GM04504 (cell line): ENCODE measurements at regions not wholly inside any gene's neighbourhood (a gene's known extent, or its start where the extent isn't known, plus 50 kb on each side); places are given as distances from the start of the nearest gene placed in this dataset.
"Not testable (repeated sequence)": the region's sequence is repeated elsewhere in the genome, so short reads cannot be mapped to it uniquely, and the experiment has no call there.

Source experiments
- DNase-seq: peaks from one replicate; pipeline ENCODE4 v3.0.0-alpha.2; 2012; ENCODE audit warnings: low read depth

DNA sequence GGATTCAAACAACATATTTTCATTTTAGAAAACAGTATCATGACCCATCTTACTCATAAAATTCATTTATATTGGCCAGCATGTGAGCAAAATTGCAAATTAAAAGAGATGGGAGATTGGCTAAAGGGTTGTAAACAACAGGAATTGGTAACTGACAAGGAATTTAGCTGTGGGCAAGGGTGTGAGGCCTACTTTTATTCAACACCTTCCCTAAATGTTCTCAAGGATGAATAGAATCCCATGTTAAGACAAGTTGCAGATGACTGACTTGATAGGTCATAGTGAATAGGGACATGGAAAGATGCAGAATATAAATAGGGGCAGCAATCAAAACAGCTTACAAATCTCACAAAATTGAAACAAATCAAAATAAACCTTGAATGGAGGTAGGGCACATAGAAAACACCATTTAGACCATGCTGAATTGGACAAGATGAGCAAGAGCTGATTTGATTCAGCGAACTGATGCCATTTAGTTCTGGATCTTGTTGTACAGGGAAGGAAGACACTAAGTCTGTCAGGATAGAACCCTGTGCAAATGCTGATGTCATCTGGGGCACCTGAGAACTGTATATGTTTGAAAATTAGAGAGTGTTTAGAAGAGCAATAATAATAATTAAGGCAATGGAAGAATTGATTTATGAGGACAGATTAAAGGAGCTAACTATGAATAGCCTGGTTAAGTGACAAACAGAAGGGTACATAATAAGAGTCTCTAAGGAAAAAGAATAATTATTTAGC is 509.7 kb downstream of the ZEB2 start:
- no peak for DNase-seq

DNA sequence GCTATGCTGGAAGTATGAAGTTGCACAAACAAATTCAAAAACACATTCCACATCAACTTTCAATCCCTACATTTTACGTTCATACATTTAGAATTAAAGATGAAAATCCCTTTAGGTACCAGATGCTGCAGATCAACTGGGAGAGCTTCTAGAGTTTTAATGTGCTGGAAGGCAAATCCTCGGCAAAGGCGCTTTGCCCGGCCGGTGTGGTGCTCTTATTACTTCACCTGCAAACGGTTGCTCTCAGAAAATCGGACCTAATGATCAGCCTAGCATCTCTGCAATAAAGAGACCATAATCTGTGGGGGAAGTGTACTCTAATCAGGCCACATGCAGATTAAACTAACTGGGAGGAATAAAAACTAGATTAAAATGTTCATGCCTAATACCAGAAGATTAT is 513.8 kb downstream of the ZEB2 start:
- DNase-seq = no peak

- no peak for DNase-seq
These were observed 515.2 kb downstream of the ZEB2 start for GRCh38 chr2:144004742-144005141.

DNA sequence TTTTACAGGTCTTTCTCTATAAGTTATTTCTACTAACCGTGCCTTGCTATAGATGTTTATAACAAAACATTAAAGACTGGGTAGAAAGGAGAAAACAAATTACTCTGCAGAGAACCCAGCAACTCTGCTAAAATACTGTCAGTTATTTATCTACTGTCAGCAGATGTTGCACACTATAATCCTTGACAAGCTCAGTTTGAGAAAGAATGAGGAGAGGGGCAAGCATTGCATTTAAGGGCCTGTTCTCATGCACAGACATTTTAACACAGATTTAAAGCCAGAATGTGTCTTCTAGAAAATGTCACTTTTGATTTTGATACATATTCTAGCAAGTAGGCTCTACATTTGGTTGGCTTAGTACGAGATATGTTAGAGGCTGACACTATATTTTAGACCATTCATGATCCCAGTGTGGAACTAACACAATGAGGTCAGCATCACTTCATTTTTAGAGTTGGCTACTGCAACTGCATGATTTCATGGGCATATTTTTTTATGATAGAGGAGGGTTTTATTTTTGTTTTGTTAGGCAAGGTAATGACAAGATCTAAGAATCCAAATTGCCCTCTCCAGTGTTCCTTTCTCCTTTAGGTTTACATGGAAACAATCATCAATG is 516.4 kb downstream of the ZEB2 start:
- no peak for DNase-seq

DNA sequence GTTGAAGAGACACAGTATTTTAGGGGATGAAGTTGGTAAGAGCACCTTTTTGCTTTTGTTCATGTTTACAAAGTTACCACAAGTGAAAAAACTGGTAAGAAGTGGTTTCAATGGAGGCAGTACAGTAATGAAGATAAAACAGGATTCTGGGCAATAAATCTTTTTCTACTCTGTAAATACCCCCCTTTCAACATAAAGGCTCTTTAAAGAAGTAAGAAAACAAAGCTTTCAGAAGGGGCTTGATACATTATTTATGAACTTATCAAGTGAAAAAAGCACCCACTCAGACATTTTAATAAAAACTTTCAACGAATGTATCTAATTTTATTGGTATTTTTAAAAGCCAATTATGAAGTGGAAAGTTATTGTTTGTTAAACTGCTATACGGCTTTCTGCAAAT is 522.9 kb downstream of the ZEB2 start:
- DNase-seq = no peak

DNA sequence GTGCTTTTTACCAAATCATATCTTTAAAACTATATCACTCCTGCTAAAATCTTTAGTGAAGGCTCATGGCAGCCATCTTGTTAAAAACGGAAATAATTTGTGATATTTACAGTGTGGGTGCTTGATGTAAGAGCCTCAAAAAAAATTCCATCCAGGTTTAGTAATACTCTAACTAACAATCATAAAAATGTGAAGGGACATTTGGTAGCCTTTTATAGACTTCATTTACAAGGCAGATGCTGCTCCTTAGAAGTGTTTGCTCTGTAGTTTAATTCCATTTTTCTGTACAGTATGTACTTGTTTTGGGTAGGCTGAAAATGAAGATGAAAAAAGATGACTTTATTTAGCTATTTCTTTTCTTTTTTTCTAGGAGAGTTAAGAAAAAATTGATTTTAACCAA is 525.0 kb downstream of the ZEB2 start:
- DNase-seq = no peak

- not testable (repeated sequence) for DNase-seq
These were observed 528.3 kb downstream of the ZEB2 start for GRCh38 chr2:143991596-143991995.

GRCh38 chr2:143988082-143988481 is 531.8 kb downstream of the ZEB2 start:
- no peak for DNase-seq

- DNase-seq = no peak
These were observed 538.5 kb downstream of the ZEB2 start for GRCh38 chr2:143981428-143981827.

DNA sequence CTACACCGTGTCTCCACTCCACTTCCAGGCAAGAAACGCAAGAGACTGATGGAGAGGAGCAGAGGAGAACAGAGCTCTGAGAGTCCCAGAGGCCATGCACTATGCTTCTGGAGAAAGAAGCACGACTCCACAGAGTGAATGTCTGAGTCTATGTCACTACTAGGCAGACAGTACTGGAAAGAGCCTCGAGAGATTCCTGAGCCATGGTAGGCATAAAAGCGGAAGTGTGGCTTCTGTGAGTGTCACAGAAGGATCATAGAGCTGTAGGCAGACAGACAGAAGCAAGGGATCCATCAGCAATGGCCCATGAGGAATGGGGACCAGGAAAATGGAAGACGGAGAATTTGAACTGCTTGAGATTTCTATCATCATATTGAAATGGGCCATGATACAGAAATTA is 542.6 kb downstream of the ZEB2 start:
- DNase-seq = no peak

DNA sequence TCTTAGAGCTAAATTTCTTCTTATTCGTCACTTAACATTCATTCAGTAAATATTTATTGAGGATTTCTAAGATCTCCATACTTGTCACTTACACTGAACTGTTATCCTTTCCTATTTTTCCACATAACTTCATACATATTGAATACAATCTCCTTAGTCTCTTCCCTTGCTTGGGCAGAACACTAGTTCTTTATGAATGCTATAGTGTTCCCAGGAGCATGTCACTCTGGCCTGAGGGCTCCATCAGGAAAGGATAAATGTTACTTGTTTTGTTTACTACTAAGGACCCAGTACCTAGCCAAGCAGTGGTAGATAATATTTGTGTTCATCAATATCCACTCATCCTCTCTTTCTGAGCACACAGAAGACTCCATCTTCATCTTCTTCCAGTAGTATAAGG is 544.7 kb downstream of the ZEB2 start:
- no peak for DNase-seq

DNA sequence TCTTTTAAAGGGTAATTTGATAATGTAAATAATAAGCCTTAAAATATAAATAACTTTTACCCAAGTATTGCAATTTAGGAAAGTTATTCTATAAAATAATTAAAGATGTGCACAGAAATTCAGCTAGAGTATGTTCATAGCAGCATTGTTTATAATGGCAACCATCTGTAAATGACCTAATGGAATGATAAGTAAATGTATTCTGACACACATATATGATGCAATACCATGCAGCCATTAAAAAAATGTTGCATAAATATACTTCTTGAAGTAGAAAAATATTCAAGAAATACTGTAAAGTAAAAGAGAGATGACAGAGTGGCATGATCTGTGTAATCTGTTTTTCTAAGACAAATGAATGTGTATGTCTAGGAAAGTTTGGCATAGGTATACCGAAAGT is 545.7 kb downstream of the ZEB2 start:
- no peak for DNase-seq

GRCh38 chr2:143968860-143969259 is 551.1 kb downstream of the ZEB2 start:
- DNase-seq = no peak

DNA sequence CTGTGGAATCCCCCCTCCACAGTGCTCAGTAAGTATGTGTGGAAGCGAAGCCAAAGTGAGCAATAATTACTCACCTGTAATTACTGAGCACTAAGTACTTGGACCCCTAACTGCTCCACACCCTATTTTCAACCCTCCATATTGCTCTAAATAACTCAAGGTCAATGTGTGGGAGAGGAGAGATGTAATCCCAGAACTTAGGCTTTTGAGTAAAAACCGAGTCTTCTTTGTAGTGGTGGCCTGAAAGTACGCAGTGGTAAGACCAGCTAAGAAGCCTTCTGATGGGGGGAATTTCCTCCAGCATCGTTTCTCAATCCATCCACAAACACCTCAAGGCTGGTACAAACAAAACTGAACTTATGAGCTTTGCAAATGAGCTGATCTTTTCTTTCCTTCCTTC is 551.6 kb downstream of the ZEB2 start:
- DNase-seq = no peak

- DNase-seq = no peak
These were observed 554.3 kb downstream of the ZEB2 start for GRCh38 chr2:143965493-143966164.

- DNase-seq = no peak
These were observed 555.0 kb downstream of the ZEB2 start for GRCh38 chr2:143964891-143965290.

DNA sequence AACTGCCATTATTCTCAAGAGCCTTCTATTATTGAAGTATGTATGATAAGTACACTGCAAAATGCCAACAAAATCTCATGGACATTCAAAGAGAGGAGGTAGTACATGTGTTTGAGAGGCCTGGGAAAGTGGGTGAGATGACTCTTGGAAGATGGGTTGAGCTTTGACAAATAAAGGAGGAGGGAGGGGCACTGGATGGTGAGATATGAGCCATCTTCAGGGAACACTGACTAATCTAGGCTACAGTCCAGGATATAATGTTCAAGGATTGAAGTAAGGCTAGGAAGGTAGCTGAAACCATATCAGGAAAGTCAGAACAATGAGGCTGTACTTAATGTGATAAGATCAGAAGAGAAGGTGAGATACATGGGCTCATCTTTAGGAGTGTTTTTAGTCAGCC is 559.7 kb downstream of the ZEB2 start:
- no peak for DNase-seq

- DNase-seq = no peak
These were observed 562.6 kb downstream of the ZEB2 start for GRCh38 chr2:143957321-143957720.

DNA sequence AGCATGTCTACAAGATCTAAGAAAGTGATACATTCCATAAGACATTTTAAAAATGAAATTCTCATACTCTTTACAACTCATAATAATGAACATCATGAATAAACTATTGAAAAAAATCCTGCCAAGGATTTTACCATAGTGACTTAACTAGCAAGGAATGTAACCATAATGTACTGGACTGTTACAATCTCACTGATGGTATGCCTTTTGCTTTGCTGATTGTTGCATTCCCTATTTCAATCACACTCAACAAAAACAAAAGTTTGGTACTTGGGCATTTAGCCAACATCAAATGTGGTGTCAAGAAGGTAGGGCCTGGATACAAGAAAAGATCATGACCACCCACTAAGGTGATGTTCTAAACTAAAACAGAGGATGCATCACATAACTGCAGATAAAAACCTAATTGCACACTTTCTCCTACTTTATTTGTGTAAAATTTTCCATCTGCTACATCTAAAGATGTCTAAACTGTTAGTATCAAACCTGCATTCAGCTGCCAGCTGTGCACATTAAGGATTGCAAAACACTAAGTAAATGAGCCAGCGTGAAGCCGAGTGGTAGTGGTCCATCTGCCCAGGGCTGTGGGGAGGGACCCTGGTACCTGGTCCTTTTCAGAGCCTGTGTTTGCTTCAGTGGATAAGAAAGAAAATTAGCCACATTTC is 564.4 kb downstream of the ZEB2 start:
- DNase-seq = no peak

- no peak for DNase-seq
These were observed 565.1 kb downstream of the ZEB2 start for GRCh38 chr2:143954844-143955243.

DNA sequence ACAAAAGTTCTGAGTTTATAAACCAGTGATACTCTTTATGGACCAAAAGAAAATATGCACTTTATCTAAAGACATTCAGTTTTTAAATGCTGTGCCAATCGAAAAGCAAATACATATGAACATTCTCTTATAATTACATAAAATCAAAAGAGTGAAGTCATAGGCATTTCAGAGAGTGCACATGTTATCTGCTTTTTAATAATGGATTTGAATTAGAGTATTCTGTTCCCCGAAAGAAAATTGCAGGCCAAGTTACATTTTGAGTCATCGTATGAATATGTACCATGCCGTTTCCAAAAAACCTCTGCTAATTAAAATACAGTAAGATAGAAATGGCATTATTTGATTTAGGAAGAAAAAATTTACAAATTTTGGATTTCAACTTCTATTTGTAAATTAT is 565.7 kb downstream of the ZEB2 start:
- no peak for DNase-seq

GRCh38 chr2:143953451-143954030 is 566.4 kb downstream of the ZEB2 start:
- no peak for DNase-seq

GRCh38 chr2:143952536-143952935 is 567.4 kb downstream of the ZEB2 start:
- no peak for DNase-seq
